ENCODE measurements at regions not wholly inside any gene's neighbourhood (a gene's known extent, or its start where the extent isn't known, plus 50 kb on each side); places are given as distances from the start of the nearest gene placed in this dataset.

GRCh38 chr4:153936121-153936520, 147.2 kb upstream of the SFRP2 start:
- ChIA-PET POLR2A (no interaction called here), CTCF (no interaction called here)
- no TSS peak for BruUV-seq (replicated peaks)
- ATAC-seq, result no peak
- Histone ChIP-seq H3K36me3 (ENCODE audit: control insufficient read depth, insufficient read depth, low read length) (no peaks in the 10 kb centered on the region), H3K9me3 (ENCODE audit: control insufficient read depth, insufficient read depth, low read depth, low read length) (no peaks in the 10 kb centered on the region), H3K27ac (ENCODE audit: low read length) (no peak overlapping the region), H3K27me3 (ENCODE audit: control insufficient read depth, insufficient read depth, low read length) (no peaks in the 10 kb centered on the region), H3K4me1 (ENCODE audit: control insufficient read depth, insufficient read depth, low read length) (no peaks in the 10 kb centered on the region), H3K4me3 (ENCODE audit: low read depth in 2 of 2, low read length in 2 of 2) (no peak overlapping the region)
- no peak for DNase-seq (ENCODE audit: low read depth, low spot score)
- intact Hi-C loops (cut with micrococcal nuclease; ENCODE audit: unreplicated experiment), result no loop called here
- TF ChIP-seq REST (IDR thresholded peaks at IDR 0.05; ENCODE audit: insufficient read depth in 1 of 2, low read depth in 2 of 2, low read length in 1 of 2) (no peak), TCF7L2 (IDR thresholded peaks at IDR 0.05; ENCODE audit: low read depth, low read length) (no peak), POLR2AphosphoS5 (IDR thresholded peaks at IDR 0.05; ENCODE audit: low read depth, low read length) (no peak), SIN3A (IDR thresholded peaks at IDR 0.05; ENCODE audit: borderline replicate concordance, insufficient read depth, low read depth, low read length) (no peak), CTCF (IDR thresholded peaks at IDR 0.05) (no peak)
- in situ Hi-C loops (cut with HindIII; ENCODE audit: low pct_unique_long_range_greater_than_20kb, low sequenced_read_pairs), result no loop called here

- no peaks in the 10 kb centered on the region for H3K36me3 ChIP-seq (ENCODE audit: control insufficient read depth, insufficient read depth, low read length)
- no TSS peak for BruUV-seq (replicated peaks)
- intact Hi-C loops (cut with micrococcal nuclease; ENCODE audit: unreplicated experiment), result no loop called here
- no peaks in the 10 kb centered on the region; the same call in 1 of the 2 replicates for H3K4me1 ChIP-seq (ENCODE audit: control insufficient read depth, insufficient read depth, low read length)
- ChIA-PET CTCF (no interaction called here), POLR2A (no interaction called here)
- no peaks in the 10 kb centered on the region for H3K9me3 ChIP-seq (ENCODE audit: control insufficient read depth, insufficient read depth, low read depth, low read length)
- no peak overlapping the region for H3K4me3 ChIP-seq (ENCODE audit: low read depth in 2 of 2, low read length in 2 of 2)
- TF ChIP-seq POLR2AphosphoS5 (IDR thresholded peaks at IDR 0.05; ENCODE audit: low read depth, low read length) (no peak), REST (IDR thresholded peaks at IDR 0.05; ENCODE audit: insufficient read depth in 1 of 2, low read depth in 2 of 2, low read length in 1 of 2) (no peak), TCF7L2 (IDR thresholded peaks at IDR 0.05; ENCODE audit: low read depth, low read length) (no peak), CTCF (IDR thresholded peaks at IDR 0.05) (no peak), SIN3A (IDR thresholded peaks at IDR 0.05; ENCODE audit: borderline replicate concordance, insufficient read depth, low read depth, low read length) (no peak)
- no peak for ATAC-seq
- H3K27me3 ChIP-seq (ENCODE audit: control insufficient read depth, insufficient read depth, low read length), result no peaks in the 10 kb centered on the region
- no peak for DNase-seq (ENCODE audit: low read depth, low spot score)
- H3K27ac ChIP-seq (ENCODE audit: low read length), result no peak overlapping the region
- in situ Hi-C loops (cut with HindIII; ENCODE audit: low pct_unique_long_range_greater_than_20kb, low sequenced_read_pairs), result no loop called here
These were observed 145.8 kb upstream of the SFRP2 start for GRCh38 chr4:153934688-153935017.
